ENCODE measurements at regions not wholly inside any gene's neighbourhood (a gene's known extent, or its start where the extent isn't known, plus 50 kb on each side); places are given as distances from the start of the nearest gene placed in this dataset.

DNA sequence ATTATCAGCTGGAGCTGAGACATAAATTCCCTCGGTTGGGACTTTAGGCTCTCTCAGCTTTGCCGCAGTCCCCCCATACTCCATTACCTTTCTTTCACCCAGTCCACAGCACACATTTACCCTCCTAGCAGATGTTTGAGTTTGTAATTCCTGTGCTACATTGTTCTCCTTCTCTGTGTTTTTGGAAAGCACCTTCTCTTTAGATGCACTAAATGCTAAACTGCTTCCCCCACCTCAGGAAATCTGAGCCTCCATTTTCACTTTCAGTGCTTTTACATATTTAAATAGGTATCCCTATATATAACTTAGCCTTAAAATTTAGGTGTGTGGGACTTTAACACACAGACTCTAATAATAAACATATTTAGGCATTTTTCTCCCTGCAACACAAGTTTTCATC, 356.9 kb downstream of the NFIB start (continued):
- TF ChIP-seq, protein P1, sequence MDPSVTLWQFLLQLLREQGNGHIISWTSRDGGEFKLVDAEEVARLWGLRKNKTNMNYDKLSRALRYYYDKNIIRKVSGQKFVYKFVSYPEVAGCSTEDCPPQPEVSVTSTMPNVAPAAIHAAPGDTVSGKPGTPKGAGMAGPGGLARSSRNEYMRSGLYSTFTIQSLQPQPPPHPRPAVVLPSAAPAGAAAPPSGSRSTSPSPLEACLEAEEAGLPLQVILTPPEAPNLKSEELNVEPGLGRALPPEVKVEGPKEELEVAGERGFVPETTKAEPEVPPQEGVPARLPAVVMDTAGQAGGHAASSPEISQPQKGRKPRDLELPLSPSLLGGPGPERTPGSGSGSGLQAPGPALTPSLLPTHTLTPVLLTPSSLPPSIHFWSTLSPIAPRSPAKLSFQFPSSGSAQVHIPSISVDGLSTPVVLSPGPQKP (IDR thresholded peaks at IDR 0.05; ENCODE audit: low read depth, low read length): no peak
- TF ChIP-seq NR3C1 (IDR thresholded peaks at IDR 0.05): no peak
- no peak for TF ChIP-seq CTCF (IDR thresholded peaks at IDR 0.05)
- no peak for TF ChIP-seq SREBF2 (IDR thresholded peaks at IDR 0.05)
- no peak for TF ChIP-seq RAD21 (conservative IDR thresholded peaks at IDR 0.05 in 1 of 2, IDR thresholded peaks at IDR 0.05 in 1 of 2)

- FAIRE-seq: no peak
- no peak for TF ChIP-seq CBX8 (IDR thresholded peaks at IDR 0.05)
- TF ChIP-seq PHF8 (IDR thresholded peaks at IDR 0.05; ENCODE audit: borderline replicate concordance, low read depth): no peak
- TF ChIP-seq SMC3 (IDR thresholded peaks at IDR 0.05): no peak
- H3K9me3 ChIP-seq: no peaks in the 10 kb centered on the region
- no peak for ATAC-seq
- ChIA-PET CTCF (no interaction called here), POLR2A (no interaction called here)
- DNase-seq (ENCODE audit: low read depth in 1 of 2, low spot score in 1 of 2): no peak
- no peak overlapping the region for H3K27ac ChIP-seq
- H3K4me2 ChIP-seq: no peak overlapping the region
- 32% methylated on average over 4 of the region's 4 CpGs for WGBS (ENCODE audit: missing lambda C conversion rate)
- no peak overlapping the region for H3K4me3 ChIP-seq
- no peaks in the 10 kb centered on the region for H3K4me1 ChIP-seq
Measured at GRCh38 chr9:13956107-13956506, 357.8 kb downstream of the NFIB start.

DNA sequence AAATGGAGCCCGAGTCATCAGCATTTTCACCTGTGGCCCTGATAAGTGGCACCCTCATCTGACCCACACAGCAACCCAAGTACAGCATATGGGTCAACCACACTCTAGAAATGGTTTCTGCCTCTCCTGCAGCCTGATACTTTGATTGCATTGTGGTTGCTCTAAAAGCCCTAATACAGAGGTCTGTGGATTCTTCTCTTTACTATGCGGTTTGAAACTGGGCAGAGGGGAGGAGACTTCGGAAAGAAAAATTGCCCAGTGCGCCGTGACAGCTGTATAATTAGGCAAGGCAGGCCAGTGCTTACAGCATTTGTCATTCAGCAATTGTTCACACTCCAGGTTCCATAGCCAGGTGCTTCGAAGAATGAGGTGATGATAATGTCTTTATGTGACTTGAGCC, 361.0 kb downstream of the NFIB start:
- ChIA-PET CTCF (no interaction called here), POLR2A (no interaction called here)
- Histone ChIP-seq H3K4me2 (no peak overlapping the region), H3K27ac (no peak overlapping the region), H3K4me1 (no peaks in the 10 kb centered on the region), H3K4me3 (no peak overlapping the region), H3K9me3 (no peaks in the 10 kb centered on the region)
- no peak for TF ChIP-seq CEBPB (IDR thresholded peaks at IDR 0.05)
- TF ChIP-seq GATA3 (IDR thresholded peaks at IDR 0.05; ENCODE audit: borderline replicate concordance): no peak
- TF ChIP-seq HOXB5 (CRISPR knock-in tag; IDR thresholded peaks at IDR 0.05): no peak
- TF ChIP-seq ESRRA (IDR thresholded peaks at IDR 0.05; ENCODE audit: borderline replicate concordance, low read length): no peak
- no peak for TF ChIP-seq BCL3 (IDR thresholded peaks at IDR 0.05)
- no peak for TF ChIP-seq RCOR1 (IDR thresholded peaks at IDR 0.05; ENCODE audit: low read depth, low read length)
- TF ChIP-seq MYC (IDR thresholded peaks at IDR 0.05; ENCODE audit: borderline replicate concordance, low read length): no peak
- no peak for TF ChIP-seq HDAC2 (IDR thresholded peaks at IDR 0.05)
- TF ChIP-seq ZFP36 (IDR thresholded peaks at IDR 0.05; ENCODE audit: borderline replicate concordance, partially characterized antibody): no peak
- FAIRE-seq: no peak
- no peak for DNase-seq (ENCODE audit: low read depth in 1 of 2, low spot score in 1 of 2)
- WGBS (ENCODE audit: missing lambda C conversion rate): 54% methylated on average over 6 of the region's 6 CpGs
- no peak for ATAC-seq

DNA sequence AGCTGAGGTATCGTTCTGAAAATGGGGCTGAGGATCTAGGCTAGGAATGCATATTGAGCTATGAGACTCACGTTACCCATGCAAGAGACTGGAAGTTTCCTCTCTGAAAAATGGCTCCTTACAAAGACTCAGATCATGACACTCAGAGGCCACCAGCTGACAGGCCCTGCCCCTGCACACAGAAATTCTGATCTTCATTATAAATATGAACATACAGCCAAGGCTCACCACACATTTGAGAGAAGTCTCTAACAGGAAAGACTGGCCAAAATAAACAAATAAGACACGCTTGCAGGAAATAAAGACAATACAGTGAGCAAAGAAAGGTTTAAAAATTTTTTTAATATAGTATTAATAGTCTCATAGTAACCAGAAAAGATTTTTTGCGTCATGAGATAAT, 365.9 kb downstream of the NFIB start:
- Histone ChIP-seq H3K4me3 (no peak overlapping the region), H3K4me1 (peaks cover 2% of the 10 kb centered on the region; the same call in 2 of the 3 replicates), H3K27ac (no peak overlapping the region), H3K9me3 (no peaks in the 10 kb centered on the region), H3K4me2 (no peak overlapping the region)
- no peak for FAIRE-seq
- whole genome bisulfite sequencing (ENCODE audit: missing lambda C conversion rate): 44% methylated on average over 4 of the region's 4 CpGs
- DNase-seq (ENCODE audit: low read depth in 1 of 2, low spot score in 1 of 2): no peak
- ChIA-PET POLR2A (no interaction called here), CTCF (no interaction called here)
- no peak for TF ChIP-seq RNF2 (IDR thresholded peaks at IDR 0.05; ENCODE audit: borderline replicate concordance, low read depth)
- TF ChIP-seq BHLHE40 (IDR thresholded peaks at IDR 0.05; ENCODE audit: low read depth, low read length): no peak
- TF ChIP-seq, protein P2, sequence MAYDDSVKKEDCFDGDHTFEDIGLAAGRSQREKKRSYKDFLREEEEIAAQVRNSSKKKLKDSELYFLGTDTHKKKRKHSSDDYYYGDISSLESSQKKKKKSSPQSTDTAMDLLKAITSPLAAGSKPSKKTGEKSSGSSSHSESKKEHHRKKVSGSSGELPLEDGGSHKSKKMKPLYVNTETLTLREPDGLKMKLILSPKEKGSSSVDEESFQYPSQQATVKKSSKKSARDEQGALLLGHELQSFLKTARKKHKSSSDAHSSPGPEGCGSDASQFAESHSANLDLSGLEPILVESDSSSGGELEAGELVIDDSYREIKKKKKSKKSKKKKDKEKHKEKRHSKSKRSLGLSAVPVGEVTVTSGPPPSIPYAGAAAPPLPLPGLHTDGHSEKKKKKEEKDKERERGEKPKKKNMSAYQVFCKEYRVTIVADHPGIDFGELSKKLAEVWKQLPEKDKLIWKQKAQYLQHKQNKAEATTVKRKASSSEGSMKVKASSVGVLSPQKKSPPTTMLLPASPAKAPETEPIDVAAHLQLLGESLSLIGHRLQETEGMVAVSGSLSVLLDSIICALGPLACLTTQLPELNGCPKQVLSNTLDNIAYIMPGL (CRISPR knock-in tag; IDR thresholded peaks at IDR 0.05; ENCODE audit: borderline replicate concordance): no peak
- no peak for TF ChIP-seq JUNB (IDR thresholded peaks at IDR 0.05)
- TF ChIP-seq ZC3H11A (IDR thresholded peaks at IDR 0.05): no peak
- no peak for TF ChIP-seq BCL3 (IDR thresholded peaks at IDR 0.05)
- TF ChIP-seq SMC3 (IDR thresholded peaks at IDR 0.05): no peak
- no peak for TF ChIP-seq SREBF2 (IDR thresholded peaks at IDR 0.05)
- no peak for TF ChIP-seq RARB (CRISPR knock-in tag; IDR thresholded peaks at IDR 0.05)
- no peak for TF ChIP-seq HOXB13 (CRISPR knock-in tag; IDR thresholded peaks at IDR 0.05; ENCODE audit: low read depth)
- ATAC-seq: no peak

All from A549 (cell line).